IPS-NIHi7 (cell line): ENCODE measurements at regions not wholly inside any gene's neighbourhood (a gene's known extent, or its start where the extent isn't known, plus 50 kb on each side); places are given as distances from the start of the nearest gene placed in this dataset.
A peak's percentile ranks its signal among the peaks of the same experiment; 100 is the strongest.
"Not testable (repeated sequence)": the region's sequence is repeated elsewhere in the genome, so short reads cannot be mapped to it uniquely, and the experiment has no call there.

Source experiments
- DNase-seq: peaks from one replicate; pipeline ENCODE4 v3.0.0; 2012; ENCODE audit warnings: mixed read lengths; ENCODE audit errors: extremely low spot score

DNA sequence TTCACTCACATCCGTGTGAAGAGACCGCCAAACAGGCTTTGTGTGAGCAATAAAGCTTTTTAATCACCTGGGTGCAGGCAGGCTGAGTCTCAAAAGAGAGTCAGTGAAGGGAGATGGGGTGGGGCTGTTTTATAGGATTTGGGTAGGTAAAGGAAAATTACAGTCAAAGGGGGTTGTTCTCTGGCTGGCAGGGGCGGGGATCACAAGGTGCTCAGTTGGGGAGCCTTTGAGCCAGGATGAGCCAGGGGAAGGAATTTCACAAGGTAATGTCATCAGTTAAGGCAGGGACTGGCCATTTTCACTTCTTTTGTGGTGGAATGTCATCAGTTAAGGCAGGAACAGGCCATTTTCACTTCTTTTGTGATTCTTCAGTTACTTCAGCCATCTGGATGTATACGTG, 210.3 kb upstream of the ELL2 start:
- not testable (repeated sequence) for DNase-seq

DNA sequence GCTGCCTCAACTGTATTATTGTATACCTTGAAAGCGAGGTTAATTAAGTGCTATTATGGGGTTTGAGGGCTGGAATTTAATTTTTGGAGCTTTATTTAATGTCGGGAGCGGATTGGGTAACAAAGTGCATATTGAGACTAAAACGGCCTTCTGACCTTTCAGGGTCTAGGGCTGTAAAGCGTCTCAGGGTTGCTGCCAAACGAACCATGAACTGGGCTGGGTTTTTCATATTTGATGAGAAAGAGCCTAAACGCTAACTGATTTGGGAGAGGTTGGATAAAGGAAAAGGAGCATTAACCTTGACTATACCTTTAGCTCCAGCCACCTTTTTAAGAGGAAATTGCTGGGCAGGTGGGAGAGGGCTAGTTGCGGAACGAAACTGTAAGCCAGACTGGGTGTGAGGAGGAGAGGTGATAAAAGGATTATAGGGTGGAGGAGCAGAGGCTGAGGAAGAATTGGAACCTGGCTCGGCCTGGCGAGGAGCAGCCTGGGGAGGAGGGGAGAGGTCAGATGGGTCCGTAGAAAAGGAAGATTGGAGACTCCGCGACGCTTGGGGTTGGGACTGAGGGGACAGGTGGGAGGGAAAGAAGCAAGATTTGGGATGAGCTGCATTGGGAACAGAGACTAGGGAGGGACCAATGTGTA, 209.0 kb upstream of the ELL2 start:
- DNase-seq = not testable (repeated sequence)

DNA sequence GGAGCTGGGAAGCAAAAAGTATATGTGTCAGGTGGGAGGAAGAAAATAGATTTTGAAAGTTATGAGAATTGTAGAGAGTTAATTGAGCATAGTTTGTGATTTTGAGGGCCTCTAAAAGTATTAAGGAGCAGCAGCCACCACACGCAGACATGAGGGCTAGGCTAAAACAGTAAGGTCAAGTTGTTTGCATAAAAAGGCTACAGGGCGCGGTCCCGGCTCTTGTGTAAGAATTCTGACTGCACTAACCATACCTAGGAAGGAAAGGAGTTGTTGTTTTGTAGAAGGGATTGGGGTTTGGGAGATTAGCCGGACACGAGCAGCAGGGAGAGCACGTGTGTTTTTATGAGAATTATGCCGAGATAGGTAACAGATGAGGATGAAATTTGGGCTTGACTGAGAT, 207.2 kb upstream of the ELL2 start:
- not testable (repeated sequence) for DNase-seq

DNA sequence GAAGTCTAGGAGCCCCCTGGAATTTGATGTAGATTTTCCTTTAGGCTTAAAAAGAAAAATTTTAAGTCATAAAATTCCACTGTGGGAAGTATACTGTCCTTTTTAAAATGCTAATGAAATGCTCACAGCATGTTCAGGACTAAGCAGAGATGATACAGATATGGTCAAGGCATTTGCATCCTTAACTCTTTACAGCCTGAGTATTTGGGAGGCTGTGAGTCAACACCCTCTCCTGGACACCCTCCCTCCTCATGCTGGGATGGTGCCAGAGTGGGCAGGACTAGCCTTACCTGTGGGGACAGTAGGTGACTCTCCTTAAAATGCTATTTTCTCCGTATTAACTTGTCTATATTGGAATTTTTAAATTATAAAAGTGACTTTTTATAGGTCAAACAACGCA, 197.4 kb upstream of the ELL2 start:
- peak; percentile 29 for DNase-seq

DNA sequence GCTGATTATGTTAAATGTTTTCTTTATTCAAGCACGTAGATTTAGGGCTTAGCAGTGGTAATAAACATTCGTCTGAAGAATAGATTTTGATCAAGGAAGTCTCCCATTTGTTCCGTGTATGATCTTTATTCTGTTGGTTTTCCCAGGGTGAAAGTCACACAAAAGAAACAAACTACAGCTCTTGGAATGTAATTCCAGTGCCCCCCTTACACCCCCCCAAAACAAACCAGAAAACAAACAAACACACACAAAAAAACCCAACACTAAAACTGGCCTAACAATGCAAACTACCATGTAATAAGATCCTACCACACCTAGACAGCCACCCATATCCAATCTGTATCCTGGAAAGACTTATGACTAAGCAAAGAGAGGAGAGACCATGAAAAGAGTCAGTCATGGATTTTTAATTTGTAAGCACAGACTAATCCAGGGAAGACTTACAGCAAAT, 196.2 kb upstream of the ELL2 start:
- no peak for DNase-seq

DNA sequence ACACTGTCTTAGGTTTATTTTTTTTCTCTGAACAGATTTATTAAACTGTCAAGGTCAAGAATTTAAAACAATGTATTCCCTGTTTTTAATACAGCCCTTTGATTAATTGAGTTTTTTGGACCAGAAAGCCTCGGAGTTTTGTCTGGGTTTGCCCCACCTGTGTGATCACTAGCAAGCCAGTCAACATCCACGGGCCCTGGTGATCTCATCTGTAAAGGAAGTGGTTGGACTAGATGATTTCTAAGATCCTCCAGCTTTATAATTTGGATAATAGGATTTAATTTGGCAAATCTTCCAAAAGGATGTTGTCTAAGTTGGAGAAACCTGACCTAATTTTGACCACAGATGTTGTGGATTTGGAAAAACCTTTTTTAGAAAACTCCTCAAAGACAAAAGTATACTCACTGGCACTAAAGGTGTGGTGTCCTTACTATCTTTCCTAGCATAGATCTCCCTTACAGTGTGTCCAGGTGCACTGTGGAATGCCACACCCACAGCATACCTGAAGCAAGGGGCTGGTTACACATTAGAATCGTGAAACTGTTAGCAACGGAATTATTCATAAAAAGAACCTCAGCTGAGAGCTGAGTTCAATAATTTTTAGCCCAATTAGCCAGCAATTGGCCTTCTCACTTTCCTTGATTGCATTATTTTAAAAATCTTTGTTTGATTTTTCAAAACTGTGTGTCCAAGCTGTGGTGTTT, 195.6 kb upstream of the ELL2 start:
- no peak for DNase-seq

DNA sequence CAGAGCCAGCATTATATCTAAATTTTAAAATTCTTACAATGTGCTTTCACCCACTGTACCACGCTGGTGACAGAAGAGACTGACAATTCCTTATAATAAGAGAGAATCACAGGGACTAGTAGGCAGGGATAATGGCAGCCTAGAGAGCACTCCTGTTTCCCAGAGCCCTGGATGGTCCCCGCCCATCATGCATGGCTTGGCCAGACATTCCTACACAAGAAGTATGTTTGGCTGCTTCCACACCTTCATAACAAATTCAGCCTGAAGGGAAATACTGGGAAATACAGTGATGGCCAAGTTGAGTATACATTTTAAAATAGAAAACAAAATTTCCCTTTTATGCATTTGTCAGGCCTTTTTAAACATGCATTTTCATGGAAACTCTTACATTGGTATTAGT, 193.5 kb upstream of the ELL2 start:
- DNase-seq = no peak

DNA sequence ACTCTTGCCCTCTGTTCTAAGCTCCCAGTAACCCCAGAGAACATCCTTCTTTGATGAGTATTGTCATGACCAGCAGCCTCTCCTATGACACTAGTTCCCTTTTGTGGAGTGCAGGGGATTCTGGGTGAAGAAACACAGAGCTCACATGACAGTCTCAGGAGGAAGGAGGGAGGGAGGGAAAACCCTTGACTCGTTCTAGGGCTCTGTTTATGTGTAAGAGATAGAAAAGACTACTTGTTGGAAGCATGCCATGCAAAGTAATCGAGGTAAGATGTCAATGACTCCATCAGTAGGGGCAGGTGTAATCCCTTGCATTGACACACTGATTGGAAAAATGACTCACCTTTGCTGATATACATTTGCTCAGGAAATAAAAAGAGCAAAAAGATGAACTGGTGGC, 190.2 kb upstream of the ELL2 start:
- no peak for DNase-seq

DNA sequence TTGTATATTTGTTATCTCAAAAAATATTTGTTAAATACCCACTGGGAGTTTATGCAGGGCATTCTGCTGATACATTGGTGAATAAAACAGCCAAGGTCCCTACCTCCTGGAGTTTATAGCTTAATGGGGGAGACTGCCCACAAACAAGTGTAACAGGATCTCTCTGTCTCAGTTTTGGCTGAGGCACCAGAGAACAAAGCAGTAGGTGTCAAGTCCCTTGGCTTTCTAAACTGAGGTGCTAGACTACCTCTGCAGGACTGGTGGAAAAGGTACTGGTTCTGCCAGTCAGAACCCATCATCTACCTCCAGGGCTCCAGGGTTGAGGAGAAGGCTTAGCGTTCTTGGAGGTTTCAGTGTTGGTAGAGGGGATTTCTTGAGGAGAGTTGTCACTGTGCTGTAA, 188.4 kb upstream of the ELL2 start:
- DNase-seq = no peak

DNA sequence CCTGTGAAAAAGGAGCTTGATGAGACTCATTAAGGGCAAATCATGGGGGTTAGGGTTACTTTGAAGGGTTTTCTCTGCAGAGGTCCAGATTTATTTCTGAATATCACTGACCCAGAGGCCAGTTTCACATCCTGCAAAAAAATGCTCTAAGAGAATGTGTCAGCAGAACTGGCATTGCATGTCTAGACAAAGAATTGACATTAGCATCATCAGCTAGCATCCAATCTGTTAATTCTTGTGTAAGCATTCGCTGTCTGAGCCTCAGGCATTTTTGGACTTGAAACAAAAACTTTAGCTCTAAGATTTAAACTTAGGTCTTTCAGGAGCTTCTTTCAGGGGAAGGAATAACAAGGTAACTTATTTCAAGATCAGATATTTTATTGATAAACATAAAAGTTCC, 187.9 kb upstream of the ELL2 start:
- no peak for DNase-seq

DNA sequence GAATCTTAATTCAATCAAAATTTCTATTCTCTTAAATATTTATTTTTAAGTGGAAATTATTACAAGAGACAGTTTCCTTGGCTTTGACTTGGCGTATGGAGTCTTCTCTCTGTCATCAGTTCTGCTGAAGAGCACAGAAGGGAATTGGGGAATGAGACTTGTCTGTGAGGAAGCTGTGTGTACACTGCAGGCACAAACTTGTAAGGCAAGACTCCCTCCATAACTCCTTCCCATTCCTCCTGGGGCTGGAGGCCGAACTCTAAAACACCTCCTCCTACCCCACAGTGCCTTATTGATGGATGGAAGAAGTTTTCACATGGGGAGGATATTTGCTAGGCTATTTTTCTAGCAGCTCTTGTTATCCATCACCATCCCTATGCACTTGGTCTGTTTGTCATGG, 187.4 kb upstream of the ELL2 start:
- no peak for DNase-seq

DNA sequence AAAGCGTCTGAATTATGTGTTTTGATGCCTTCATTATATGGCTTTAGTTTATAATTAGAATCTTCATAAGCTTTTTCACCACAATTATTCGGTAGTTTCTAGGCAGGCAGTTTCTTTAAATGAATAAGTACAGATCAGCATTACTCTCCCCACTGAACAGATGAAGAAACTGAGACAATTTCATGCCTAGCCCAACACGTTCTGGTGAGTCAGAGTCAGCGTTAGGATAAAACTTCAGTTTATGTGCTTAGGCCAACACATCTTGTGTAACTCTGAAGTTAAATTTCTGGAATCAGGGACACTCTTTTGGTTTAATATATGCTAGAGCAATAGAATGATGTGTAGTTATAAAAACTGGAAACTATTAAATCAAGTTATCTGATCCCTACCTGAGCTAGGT, 186.7 kb upstream of the ELL2 start:
- no peak for DNase-seq

DNA sequence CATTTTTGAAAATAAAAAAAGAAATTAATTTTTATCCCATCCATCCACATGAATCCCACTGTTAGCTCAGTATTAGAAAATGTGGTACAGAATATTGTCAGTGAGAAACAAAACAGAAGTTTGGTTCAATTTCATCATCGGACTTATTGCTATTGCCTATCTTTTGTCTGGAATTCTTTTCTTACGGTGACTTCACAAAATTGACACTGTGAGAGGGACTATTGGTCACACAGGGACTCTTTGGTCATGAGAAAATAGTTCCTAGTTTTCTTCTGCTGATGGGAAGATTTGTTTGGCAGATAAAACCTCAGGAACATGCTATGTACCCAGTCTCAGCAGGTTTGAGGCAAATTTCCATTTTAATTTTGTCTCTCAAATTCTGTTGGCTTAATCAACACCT, 186.2 kb upstream of the ELL2 start:
- DNase-seq = no peak

DNA sequence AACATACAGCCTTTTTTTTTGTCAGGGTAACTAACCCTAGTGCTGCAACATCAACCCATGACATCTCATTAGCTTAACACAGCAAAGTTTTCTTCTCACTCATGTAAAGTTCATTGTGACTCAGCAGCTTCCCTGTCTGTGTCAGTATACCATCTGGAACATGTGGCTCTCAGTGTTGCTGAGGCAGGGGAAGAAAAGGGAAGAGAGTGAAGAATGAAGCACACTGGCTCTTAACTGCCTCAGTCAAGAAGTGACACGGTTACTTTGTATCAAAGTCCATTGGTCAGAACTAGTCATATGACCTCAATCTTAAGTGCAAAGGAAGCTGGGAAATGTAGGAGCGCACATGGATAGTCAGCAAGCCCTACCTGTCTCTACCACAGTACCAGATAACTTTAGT, 185.0 kb upstream of the ELL2 start:
- peak; percentile 26 for DNase-seq

DNA sequence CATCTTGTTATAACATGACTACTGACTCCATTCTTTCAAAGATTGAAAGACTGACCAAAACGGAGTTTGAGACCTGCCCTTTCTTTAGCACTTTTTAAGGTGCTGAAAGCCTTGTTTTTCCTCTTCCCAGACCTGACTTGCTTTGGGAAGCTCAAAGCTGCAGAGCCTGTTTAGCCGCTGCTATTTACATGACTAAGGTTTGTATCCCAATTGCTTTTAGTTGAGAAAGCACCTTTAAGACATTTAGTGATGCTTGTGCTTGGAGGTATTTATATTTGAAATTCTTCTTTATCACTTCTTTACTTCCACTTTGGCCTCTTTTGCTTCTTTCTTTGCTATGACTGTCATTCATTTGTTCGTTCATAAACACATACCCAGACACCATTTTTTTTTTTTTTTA, 182.6 kb upstream of the ELL2 start:
- DNase-seq = peak; percentile 57

DNA sequence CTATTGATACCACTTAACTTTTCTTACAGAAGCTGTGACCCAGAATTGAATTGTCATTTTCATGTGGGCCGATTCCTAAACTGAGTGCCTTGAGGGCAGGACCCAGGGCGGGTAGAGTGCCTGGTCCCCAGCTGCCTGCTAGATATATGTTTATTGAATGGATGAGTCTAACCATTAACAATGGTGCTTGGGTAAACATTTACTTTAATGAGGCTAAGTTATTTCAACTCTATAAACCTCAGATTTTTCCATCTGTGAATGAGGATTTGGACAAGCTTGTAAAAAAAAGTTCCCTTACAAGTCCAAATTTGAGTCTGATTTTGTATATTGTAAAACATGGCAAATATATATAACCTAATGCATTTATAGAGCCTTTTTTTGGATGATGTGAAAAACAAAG, 181.8 kb upstream of the ELL2 start:
- DNase-seq = no peak

DNA sequence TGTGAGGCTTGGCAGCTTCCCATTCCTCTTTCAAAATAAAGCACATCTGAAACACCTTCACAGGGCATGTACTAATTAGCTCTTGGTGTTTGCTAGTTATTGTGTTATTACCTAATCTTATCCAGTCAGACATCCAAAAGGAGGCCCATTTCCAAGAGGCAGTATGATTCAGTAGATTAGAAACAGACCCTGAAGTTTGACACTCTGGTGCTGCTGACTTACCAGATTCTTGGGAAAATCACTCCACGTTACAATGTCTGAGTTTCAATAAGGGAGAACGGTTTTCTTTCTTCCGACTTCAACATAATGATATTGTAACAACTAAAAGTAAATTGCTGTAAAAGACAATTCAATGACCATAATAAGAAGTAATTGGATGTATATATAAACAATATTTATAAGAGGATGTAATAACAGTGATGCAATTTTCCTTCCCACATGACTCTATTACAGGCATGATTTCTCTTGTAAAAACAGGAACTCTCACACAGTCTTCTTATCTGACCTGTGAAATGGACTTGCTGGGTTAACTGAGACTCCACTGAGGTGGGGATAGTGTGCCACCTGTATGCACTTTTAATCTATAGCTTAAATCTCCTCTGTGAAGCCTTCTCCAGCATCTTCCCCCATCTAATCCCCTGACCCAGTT, 181.3 kb upstream of the ELL2 start:
- no peak for DNase-seq

DNA sequence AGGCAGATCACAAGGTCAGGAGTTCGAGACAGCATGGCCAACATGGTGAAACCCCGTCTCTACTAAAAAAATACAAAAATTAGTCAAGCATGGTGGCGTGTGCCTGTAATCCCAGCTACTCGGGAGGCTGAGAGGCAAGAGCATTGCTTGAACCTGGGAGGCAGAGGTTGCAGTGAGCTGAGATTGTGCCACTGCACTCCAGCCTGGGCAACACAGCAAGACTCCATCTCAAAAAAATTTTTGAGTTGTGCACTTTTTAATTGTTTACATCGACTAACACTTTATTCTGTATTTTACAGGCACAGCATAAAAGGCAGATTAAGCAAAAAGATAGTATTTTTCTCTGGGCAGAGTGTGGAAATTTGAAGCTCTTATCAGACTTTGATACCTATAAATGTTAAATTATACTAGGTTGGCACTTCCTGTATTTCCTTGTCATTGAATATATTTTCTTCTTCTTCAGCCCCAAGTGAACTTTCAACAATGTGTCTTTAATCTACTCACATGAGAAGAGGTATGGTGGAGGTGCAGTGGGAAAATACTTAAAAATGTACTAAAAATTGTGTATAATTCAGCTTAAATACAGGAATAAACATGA, 180.6 kb upstream of the ELL2 start:
- DNase-seq = no peak

DNA sequence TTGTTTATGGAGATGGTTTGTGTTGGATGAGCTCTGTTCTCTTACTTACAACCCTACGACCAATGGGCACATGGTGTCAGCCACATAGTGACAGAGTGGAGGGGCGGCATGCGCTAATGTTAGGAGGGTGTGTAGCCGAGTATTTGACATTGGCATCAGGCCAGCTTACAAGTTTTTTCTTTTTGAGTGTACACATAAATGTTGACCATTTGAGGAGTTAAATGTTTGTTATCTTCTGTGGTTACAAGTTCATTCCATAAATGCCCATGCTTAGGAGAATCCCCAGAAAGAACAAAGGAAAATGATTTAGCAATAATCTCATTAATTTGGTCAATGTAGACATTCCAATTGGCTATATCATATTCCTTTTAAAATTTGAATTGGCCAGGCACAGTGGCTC, 180.1 kb upstream of the ELL2 start:
- no peak for DNase-seq

DNA sequence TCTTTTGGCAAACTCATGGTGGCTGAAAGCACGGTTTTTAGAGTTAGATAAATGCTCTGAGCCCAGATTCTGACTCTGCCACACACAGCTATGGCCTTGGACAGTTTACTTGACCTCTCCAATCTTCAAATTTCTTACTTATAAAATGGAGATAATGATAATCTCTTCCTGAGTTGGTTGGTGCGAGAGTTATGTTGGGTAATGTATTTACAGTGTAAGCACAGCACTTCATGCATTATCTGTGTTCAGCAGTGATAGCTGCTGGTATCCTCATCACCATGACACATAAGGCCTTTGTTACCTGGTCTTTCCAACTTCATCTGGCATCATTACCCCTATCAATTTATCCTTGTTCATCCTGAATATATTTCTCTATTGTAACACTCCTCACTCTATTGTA, 178.8 kb upstream of the ELL2 start:
- DNase-seq = no peak

DNA sequence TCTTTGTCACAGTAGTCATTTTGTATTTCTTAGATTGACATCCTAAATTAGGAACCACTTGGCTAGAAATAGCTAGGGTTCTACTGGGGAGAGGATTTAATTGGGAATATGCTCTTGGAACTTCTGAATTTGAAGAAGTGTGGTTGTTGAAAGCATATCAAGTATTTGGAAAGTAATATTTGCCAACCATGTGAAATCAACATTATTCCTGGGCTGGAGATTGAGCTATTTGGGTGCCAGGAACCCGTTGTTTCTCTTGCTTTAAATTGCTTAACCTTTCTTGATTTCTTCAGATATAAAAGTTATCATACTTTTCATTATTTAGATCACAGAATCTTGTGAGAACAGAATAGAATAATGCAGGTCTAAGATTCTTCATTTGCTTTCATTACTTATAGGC, 178.4 kb upstream of the ELL2 start:
- no peak for DNase-seq

DNA sequence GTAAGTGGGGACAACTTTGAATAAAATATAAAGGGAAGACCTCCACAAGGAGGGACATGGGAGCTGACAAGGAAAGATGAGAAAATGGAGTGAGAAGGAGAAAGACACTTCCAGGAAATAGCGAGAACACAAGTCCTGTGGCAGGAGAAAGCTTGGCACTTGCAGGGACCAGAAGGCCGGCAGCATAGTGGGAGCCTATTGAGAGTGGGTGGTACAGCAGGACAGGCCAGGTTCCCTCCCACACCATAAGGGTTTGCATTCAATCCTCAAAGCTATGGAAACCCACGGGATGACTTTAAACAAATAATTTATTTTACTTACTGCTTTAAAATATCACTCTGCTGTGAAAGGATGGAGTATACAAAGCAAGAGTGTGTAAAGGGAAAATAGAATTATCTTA, 173.2 kb upstream of the ELL2 start:
- DNase-seq = no peak
